VCaP (cell line): ENCODE measurements at regions not wholly inside any gene's neighbourhood (a gene's known extent, or its start where the extent isn't known, plus 50 kb on each side); places are given as distances from the start of the nearest gene placed in this dataset.

Experiments
- H3K27ac ChIP-seq: fragments of 450-650 bp; 2 replicates; pipeline ENCODE4 v1.5.1; 2017
- CTCF ChIP-seq: fragments of 450-650 bp; conservative IDR thresholded peaks from 2 replicates; pipeline ENCODE4 v1.5.1; 2017; ENCODE audit warnings: mild to moderate bottlenecking, moderate library complexity

GRCh38 chr15:62881056-62881455 lies 161.5 kb upstream of the TPM1 start:
- TF ChIP-seq CTCF: no peak

GRCh38 chr15:62883938-62884479 lies 158.5 kb upstream of the TPM1 start:
- TF ChIP-seq CTCF: no peak
- H3K27ac ChIP-seq: no peak overlapping the region

More at GRCh38 chr15:62881056-62881455, 161.5 kb upstream of the TPM1 start:
- H3K27ac ChIP-seq: no peak overlapping the region

- no peak for TF ChIP-seq CTCF
- H3K27ac ChIP-seq: no peak overlapping the region
Observed at GRCh38 chr15:62886431-62887071, 156.0 kb upstream of the TPM1 start.

- no peak overlapping the region for H3K27ac ChIP-seq
- no peak for TF ChIP-seq CTCF
Observed at GRCh38 chr15:62887113-62887570, 155.4 kb upstream of the TPM1 start.

- no peak for TF ChIP-seq CTCF
- no peak overlapping the region for H3K27ac ChIP-seq
Observed at GRCh38 chr15:62888623-62889022, 153.9 kb upstream of the TPM1 start.

- no peak for TF ChIP-seq CTCF
- no peak overlapping the region for H3K27ac ChIP-seq
Observed at GRCh38 chr15:62889141-62889661, 153.3 kb upstream of the TPM1 start.

- H3K27ac ChIP-seq: no peak overlapping the region
- no peak for TF ChIP-seq CTCF
Observed at GRCh38 chr15:62889734-62890505, 152.6 kb upstream of the TPM1 start.
